Sigmoid colon (tissue), 6 donors: ENCODE measurements at regions not wholly inside any gene's neighbourhood (a gene's known extent, or its start where the extent isn't known, plus 50 kb on each side); places are given as distances from the start of the nearest gene placed in this dataset.

ENCODE experiments used
- DNase-seq: peaks from one replicate; pipeline ENCODE4 v3.0.0-alpha.2; 2019
- H3K27ac ChIP-seq, 4 donors: fragments of 200-600 bp; sonication (generic); one replicate each; pipeline ENCODE4 v1.5.1; 2016 to 2019; ENCODE audit warnings: mild to moderate bottlenecking in 1 of 4
- H3K27me3 ChIP-seq, 3 donors: fragments of 200-600 bp; sonication (generic); one replicate each; pipeline ENCODE4 v1.5.1; 2019; ENCODE audit warnings: mild to moderate bottlenecking in 1 of 3
- H3K36me3 ChIP-seq, 4 donors: fragments of 200-600 bp; sonication (generic); one replicate each; pipeline ENCODE4 v1.5.1; 2016 to 2019
- H3K4me1 ChIP-seq, 4 donors: fragments of 200-600 bp; sonication (generic); one replicate each; pipeline ENCODE4 v1.5.1; 2017 to 2019
- H3K4me3 ChIP-seq, 4 donors: fragments of 200-600 bp; sonication (generic); one replicate each; pipeline ENCODE4 v1.5.1; 2017 to 2019; ENCODE audit warnings: mild to moderate bottlenecking in 2 of 4, moderate library complexity in 1 of 4
- H3K9me3 ChIP-seq, 4 donors: fragments of 200-600 bp in 3 of 4; sonication (generic) in 3 of 4; one replicate each; pipeline versions ENCODE4 v1.5.1 to v1.6.1; 2013 to 2019
- CTCF ChIP-seq, 4 experiments: fragments of 450-650 bp in 3 of 4; fragments of 200-600 bp in 1 of 4; IDR thresholded peaks; one replicate each; pipeline ENCODE4 v1.5.1; 2016 to 2019; ENCODE audit warnings: antibody characterized with exemption in 4 of 4, mild to moderate bottlenecking in 3 of 4, moderate library complexity in 2 of 4
- EP300 ChIP-seq, 4 donors: sonication (generic); formaldehyde crosslinking; IDR thresholded peaks; one replicate each; pipeline ENCODE4 v1.6.1; 2017; ENCODE audit warnings: antibody characterized with exemption in 4 of 4
- POLR2A ChIP-seq, 2 donors: fragments of 450-650 bp; IDR thresholded peaks; one replicate each; pipeline ENCODE4 v1.6.1; 2016; ENCODE audit warnings: antibody characterized with exemption in 2 of 2, mild to moderate bottlenecking in 2 of 2, moderate library complexity in 2 of 2
- POLR2AphosphoS5 ChIP-seq, 4 donors: sonication (generic); formaldehyde crosslinking; IDR thresholded peaks; one replicate each; pipeline ENCODE4 v1.6.1; 2017; ENCODE audit warnings: antibody characterized with exemption in 4 of 4
- WGBS, 2 donors: extraction: QIAGEN DNeasy Blood & Tissue Kit; methylation state at CpG; one replicate each; pipeline ENCODE4 v1.1.7; 2013; 5-methylcytosine and 5-hydroxymethylcytosine counted together
- intact Hi-C: fragments of 100-400 bp; cut with DNase I; formaldehyde crosslinking; loops from one replicate; pipeline ENCODE4 v1.15.1; 2023
- donor health status: healthy with polysubstance abuse.
- donor health status: healthy.

DNA sequence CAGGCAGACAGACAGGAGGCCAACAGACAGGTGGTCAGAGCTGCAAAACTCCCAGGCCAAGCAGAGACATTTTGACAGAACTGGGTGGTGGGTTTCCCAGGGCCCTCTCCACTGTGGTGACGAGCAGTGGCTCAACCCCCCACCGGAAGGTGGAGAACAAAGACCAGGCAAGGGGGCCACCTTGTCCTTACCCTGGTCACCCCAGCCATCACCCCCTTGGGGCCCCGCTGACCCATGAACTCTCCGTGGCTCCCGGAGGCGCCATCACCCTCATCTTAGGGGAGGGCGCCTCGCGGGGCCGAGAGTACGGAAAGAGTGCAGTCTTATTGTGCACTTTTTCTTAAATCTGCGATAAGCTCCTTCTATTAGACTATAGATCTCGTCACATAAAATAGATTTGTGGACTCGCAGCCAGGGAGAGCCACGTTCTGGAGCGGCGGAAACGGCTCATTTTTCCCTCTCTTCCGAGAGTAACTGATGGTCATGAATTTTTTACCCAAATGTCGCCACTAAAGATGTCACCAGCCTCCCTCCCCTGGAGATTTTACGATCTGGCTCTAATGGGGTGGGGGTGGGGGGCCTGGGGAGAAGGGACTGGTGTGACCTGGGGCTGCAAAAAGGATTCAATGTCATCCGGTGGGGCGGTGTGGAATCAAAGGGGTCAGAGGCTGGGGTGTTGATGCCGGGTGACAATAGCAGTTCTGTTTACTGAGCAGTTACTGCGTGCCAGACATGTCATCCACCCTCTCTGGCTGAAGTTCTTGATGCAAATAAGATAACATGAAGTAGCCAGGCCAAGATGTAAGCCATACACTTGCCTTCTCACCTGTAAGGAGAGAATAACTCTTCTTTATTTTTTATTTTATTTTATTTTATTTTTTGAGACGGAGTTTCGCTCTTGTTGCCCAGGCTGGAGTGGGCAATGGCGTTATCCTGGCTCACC is 71.1 kb upstream of the MYL10 start:
- 75 to 77% methylated on average over 28 of the region's 28 CpGs for WGBS, 2 donors
- H3K27ac ChIP-seq = no peak overlapping the region
- intact Hi-C loops = no loop called here
- no peaks in the 10 kb centered on the region for H3K4me1 ChIP-seq
- no peak for DNase-seq
- no peaks in the 10 kb centered on the region for H3K36me3 ChIP-seq
- H3K27me3 ChIP-seq = peaks cover 0 to 23% (median 0%) of the 10 kb centered on the region in 3 donors
- no peak overlapping the region for H3K4me3 ChIP-seq
- no peaks in the 10 kb centered on the region for H3K9me3 ChIP-seq
- TF ChIP-seq EP300 (IDR thresholded peaks at IDR 0.05) (no peak), POLR2A (IDR thresholded peaks at IDR 0.05) (no peak), CTCF (IDR thresholded peaks at IDR 0.05) (no peak), POLR2AphosphoS5 (IDR thresholded peaks at IDR 0.05) (no peak)

- intact Hi-C loops = no loop called here
- 22 to 73% methylated on average over 13 of the region's 13 CpGs for WGBS, 2 donors
- H3K4me1 ChIP-seq = no peaks in the 10 kb centered on the region
- TF ChIP-seq POLR2AphosphoS5 (IDR thresholded peaks at IDR 0.05) (no peak), CTCF (IDR thresholded peaks at IDR 0.05) (no peak), POLR2A (IDR thresholded peaks at IDR 0.05) (no peak), EP300 (IDR thresholded peaks at IDR 0.05) (no peak)
- DNase-seq = no peak
- H3K36me3 ChIP-seq = no peaks in the 10 kb centered on the region
- H3K27me3 ChIP-seq = peaks cover 0 to 23% (median 0%) of the 10 kb centered on the region in 3 donors
- no peak overlapping the region for H3K4me3 ChIP-seq
- H3K9me3 ChIP-seq = no peaks in the 10 kb centered on the region
- no peak overlapping the region for H3K27ac ChIP-seq
These were observed 72.2 kb upstream of the MYL10 start for GRCh38 chr7:101701153-101701794.

- H3K9me3 ChIP-seq = no peaks in the 10 kb centered on the region
- no peaks in the 10 kb centered on the region for H3K36me3 ChIP-seq
- peaks cover 0 to 30% (median 0%) of the 10 kb centered on the region in 3 donors for H3K27me3 ChIP-seq
- TF ChIP-seq POLR2A (IDR thresholded peaks at IDR 0.05) (no peak), EP300 (IDR thresholded peaks at IDR 0.05) (no peak), CTCF (IDR thresholded peaks at IDR 0.05) (no peak), POLR2AphosphoS5 (IDR thresholded peaks at IDR 0.05) (no peak)
- 8 to 55% methylated on average over 13 of the region's 13 CpGs for WGBS, 2 donors
- H3K27ac ChIP-seq = no peak overlapping the region
- no peak overlapping the region for H3K4me3 ChIP-seq
- intact Hi-C loops = no loop called here
- DNase-seq = no peak
- H3K4me1 ChIP-seq = no peaks in the 10 kb centered on the region
These were observed 73.3 kb upstream of the MYL10 start for GRCh38 chr7:101702362-101702850.

DNA sequence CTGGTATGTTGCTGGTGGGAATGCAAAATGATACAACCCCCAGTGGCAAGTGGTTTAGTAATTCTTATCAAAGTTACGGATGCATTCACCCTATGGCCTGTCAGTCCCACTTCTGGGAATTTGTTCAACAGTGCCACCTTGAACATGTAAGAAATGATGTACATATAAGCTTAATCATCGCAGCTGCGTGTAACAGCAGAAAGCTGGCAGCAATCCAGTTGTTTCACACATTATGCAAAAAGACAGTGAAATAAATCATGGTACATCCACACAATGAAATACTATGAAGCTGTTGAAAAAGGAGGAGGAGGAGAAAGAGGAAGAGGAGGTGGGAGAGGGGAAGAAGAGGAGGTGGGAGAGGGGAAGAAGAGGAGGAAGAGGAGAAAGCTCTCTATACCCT is 76.2 kb upstream of the MYL10 start:
- Histone ChIP-seq H3K4me3 (no peak overlapping the region), H3K27me3 (peaks cover 0 to 11% (median 0%) of the 10 kb centered on the region in 3 donors), H3K27ac (no peak overlapping the region), H3K36me3 (no peaks in the 10 kb centered on the region), H3K9me3 (no peaks in the 10 kb centered on the region), H3K4me1 (no peaks in the 10 kb centered on the region)
- DNase-seq = no peak
- TF ChIP-seq CTCF (IDR thresholded peaks at IDR 0.05) (no peak), POLR2A (IDR thresholded peaks at IDR 0.05) (no peak), POLR2AphosphoS5 (IDR thresholded peaks at IDR 0.05) (no peak), EP300 (IDR thresholded peaks at IDR 0.05) (no peak)
- intact Hi-C loops = no loop called here
- WGBS, 2 donors = 15 to 41% methylated on average over 3 of the region's 3 CpGs
